ENCODE measurements at regions not wholly inside any gene's neighbourhood (a gene's known extent, or its start where the extent isn't known, plus 50 kb on each side); places are given as distances from the start of the nearest gene placed in this dataset.

DNA sequence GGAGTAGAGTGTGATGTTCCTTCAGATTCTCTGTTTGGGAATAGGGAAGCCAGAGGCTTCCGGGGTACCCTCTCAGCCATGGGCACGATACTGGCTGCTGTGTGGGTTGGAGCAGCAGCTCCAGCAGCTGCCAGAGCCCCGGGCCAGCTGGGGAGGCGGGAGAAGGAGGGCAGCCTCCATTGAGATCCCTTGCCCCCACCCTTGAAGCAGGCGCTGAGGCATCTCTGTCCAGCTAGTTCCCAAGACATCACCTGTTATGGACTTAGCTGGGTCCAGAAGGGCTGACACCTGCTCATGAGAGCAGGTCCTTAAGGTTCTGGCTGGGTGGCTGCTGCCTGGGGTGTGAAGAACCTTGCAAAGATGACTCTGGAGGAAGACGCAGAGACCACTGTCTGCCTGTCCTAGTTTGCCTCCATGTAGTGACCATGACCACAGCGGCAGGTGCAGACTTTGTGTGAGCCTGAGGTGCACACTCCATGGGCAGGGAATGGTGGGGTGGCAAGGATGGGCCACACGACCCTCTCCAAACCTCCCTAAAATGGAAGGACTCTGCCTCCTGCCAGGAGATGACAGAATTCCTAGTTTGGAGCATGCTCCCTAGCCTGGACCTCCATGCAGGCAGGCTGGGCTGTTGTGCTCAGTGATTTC is 222.6 kb upstream of the C1orf174 start:
- in situ Hi-C loops (cut with MboI; ENCODE audit: low sequenced_read_pairs) (no loop called here), dilution Hi-C loops (cut with HindIII; ENCODE audit: low sequenced_read_pairs, unreplicated experiment) (no loop called here), intact Hi-C loops (cut with micrococcal nuclease) (no loop called here)
- no peak overlapping the region for H2AK5ac ChIP-seq (ENCODE audit: low read depth, low read length)
- H2BK5ac ChIP-seq (ENCODE audit: low read depth, low read length, poor library complexity, severe bottlenecking) = no peak overlapping the region
- no peak overlapping the region for H3K9ac ChIP-seq (ENCODE audit: low read depth, low read length)
- no peak overlapping the region for H2AK9ac ChIP-seq (replicated peaks; ENCODE audit: low read depth, low read length, poor library complexity)
- TF ChIP-seq MAFK (IDR thresholded peaks at IDR 0.05; ENCODE audit: low read depth, low read length) (no peak), MXI1 (IDR thresholded peaks at IDR 0.05; ENCODE audit: borderline replicate concordance, low read depth, low read length) (no peak), MAZ (IDR thresholded peaks at IDR 0.05; ENCODE audit: borderline replicate concordance, low read depth, low read length) (no peak), FOS (IDR thresholded peaks at IDR 0.05; ENCODE audit: low read depth, low read length) (no peak), CEBPB (IDR thresholded peaks at IDR 0.05; ENCODE audit: low read depth, low read length) (no peak), RFX5 (IDR thresholded peaks at IDR 0.05; ENCODE audit: low read depth, low read length) (no peak), NFE2L2 (IDR thresholded peaks at IDR 0.05; ENCODE audit: low read depth, low read length) (no peak)
- no peak overlapping the region for H2AFZ ChIP-seq (replicated peaks; ENCODE audit: low read length, poor library complexity)
- H3K4me1 ChIP-seq (ENCODE audit: control insufficient read depth, insufficient read depth, low read length) = no peaks in the 10 kb centered on the region
- no peak overlapping the region for H4K91ac ChIP-seq (ENCODE audit: insufficient read depth, low read depth, low read length)
- no peak overlapping the region for H3K4me2 ChIP-seq (ENCODE audit: low read depth, low read length)
- DNase-seq (no peak), ATAC-seq (ENCODE audit: low read depth) (no peak)
- H3K4me3 ChIP-seq (ENCODE audit: insufficient read depth, low read depth, low read length) = no peak overlapping the region
- no peaks in the 10 kb centered on the region for H4K20me1 ChIP-seq (ENCODE audit: insufficient read depth, low read length)
- no peaks in the 10 kb centered on the region for H3K79me1 ChIP-seq (ENCODE audit: low read depth in 1 of 2, low read length in 2 of 2)
- no peak overlapping the region for H2BK120ac ChIP-seq (ENCODE audit: low read depth, low read length)
- no peak overlapping the region for H3K4ac ChIP-seq (ENCODE audit: low read depth, low read length)
- H3K23ac ChIP-seq (ENCODE audit: low read depth, low read length) = no peak overlapping the region
- H3K36me3 ChIP-seq (ENCODE audit: control insufficient read depth, insufficient read depth, low read length) = no peaks in the 10 kb centered on the region
- H3K27me3 ChIP-seq (ENCODE audit: control insufficient read depth, insufficient read depth, low read length) = no peaks in the 10 kb centered on the region
- WGBS, 2 experiments (ENCODE audit: extremely low coverage in 2 of 2, insufficient read length in 1 of 2) = 100% methylated on average over 1 of the region's 8 CpGs; no CpG with 5 or more reads in 1 of the 2 experiments
- no TSS peak for BruUV-seq (replicated peaks)
- H3K9me1 ChIP-seq (ENCODE audit: insufficient read depth, low read length) = no peaks in the 10 kb centered on the region
- H4K5ac ChIP-seq (ENCODE audit: low read depth, low read length) = no peak overlapping the region
- H3K27ac ChIP-seq (ENCODE audit: insufficient read depth, low read length) = no peak overlapping the region
- H2BK15ac ChIP-seq (ENCODE audit: low read depth, low read length) = no peak overlapping the region
- H2BK20ac ChIP-seq (ENCODE audit: low read depth, low read length) = no peak overlapping the region
- ChIA-PET CTCF (no interaction called here), POLR2A (ENCODE audit: unreplicated experiment) (no interaction called here)
- no peak overlapping the region for H3K56ac ChIP-seq (ENCODE audit: extremely low read depth, insufficient read depth, low read length)
- H4K8ac ChIP-seq (ENCODE audit: low read depth in 2 of 2, low read length in 2 of 2) = no peak overlapping the region
- no peak overlapping the region for H3K14ac ChIP-seq (replicated peaks; ENCODE audit: low read depth, low read length)
- peaks cover 62% of the 10 kb centered on the region for H3K9me3 ChIP-seq (ENCODE audit: control insufficient read depth, insufficient read depth, low read length)
- H3K18ac ChIP-seq (ENCODE audit: low read depth, low read length) = no peak overlapping the region
